HCT116 (cell line): ENCODE measurements at regions not wholly inside any gene's neighbourhood (a gene's known extent, or its start where the extent isn't known, plus 50 kb on each side); places are given as distances from the start of the nearest gene placed in this dataset.

Source experiments
- ATAC-seq: fragments of 200-7000 bp; cut with Tn5 transposase; 2 replicates; pipeline ENCODE4 v1.9.1; 2020; ENCODE audit warnings: mild to moderate bottlenecking, moderate library complexity
- BruUV-seq: library from RNA; stranded (reverse); fragments of 400-500 nt; replicated peaks from 2 replicates; lab custom pipeline; 2021; lab: Mats Ljungman, UMichigan
- CTCF ChIA-PET: fragments of 300-600 bp; sonication (Branson Sonifier 250); formaldehyde crosslinking; loops from one replicate; lab custom pipeline; 2021; ENCODE audit warnings: antibody characterized with exemption; lab: Charles Lee
- POLR2A ChIA-PET: fragments of 300-600, 350-600 bp; sonication (Branson Sonifier 250); formaldehyde crosslinking; loops from one replicate; lab custom pipeline; 2021; ENCODE audit warnings: antibody characterized with exemption; lab: Charles Lee
- RAD21 ChIA-PET, 2 experiments: fragments of 300-600 bp; sonication (Branson Sonifier 250); formaldehyde crosslinking; loops; one replicate each; lab custom pipeline; 2023; ENCODE audit warnings: low total read pairs in 2 of 2; ENCODE audit not compliant: uncharacterized antibody in 2 of 2, unreplicated experiment in 2 of 2, low non-redundant PET in 1 of 2; lab: Charles Lee
- DNase-seq: peaks from one replicate; pipeline ENCODE4 v3.0.0-alpha.2; 2010; ENCODE audit warnings: low read depth, low spot score
- H2AFZ ChIP-seq: fragments of 200-600 bp; shearing (Covaris generic), sonication (generic); 2 replicates; pipeline ENCODE4 v1.6.1; 2017; ENCODE audit warnings: low read depth, mixed run types, mixed read lengths, antibody characterized with exemption, low read length; ENCODE audit not compliant: poor library complexity, severe bottlenecking
- H3K27ac ChIP-seq: 2 replicates; pipeline ENCODE4 v1.5.1; 2012; ENCODE audit warnings: low read depth, low read length
- H3K27me3 ChIP-seq: fragments of 200-600 bp; sonication (generic); 2 replicates; pipeline ENCODE4 v1.6.1; 2016; ENCODE audit warnings: mixed run types, low read length, mixed read lengths; ENCODE audit not compliant: insufficient read depth
- H3K36me3 ChIP-seq, 2 experiments: fragments of 200-500 bp in 1 of 2; fragments of 200-600 bp in 1 of 2; sonication (Bioruptor generic) in 1 of 2; sonication (generic) in 1 of 2; 2 replicates each; pipeline versions ENCODE4 v1.5.1 to v1.6.1; 2014 to 2016; ENCODE audit warnings: low read length in 2 of 2, inconsistent platforms in 1 of 2, mixed read lengths in 1 of 2, mixed run types in 1 of 2; ENCODE audit not compliant: insufficient read depth in 2 of 2, control insufficient read depth in 1 of 2
- H3K4me1 ChIP-seq, 2 experiments: fragments of 200-600 bp in 1 of 2; sonication (generic) in 1 of 2; 2 replicates each; pipeline versions ENCODE4 v1.5.1 to v1.6.1; 2012 to 2017; ENCODE audit warnings: low read length in 2 of 2, inconsistent platforms in 1 of 2, mild to moderate bottlenecking in 1 of 2, mixed read lengths in 1 of 2, mixed run types in 1 of 2, moderate library complexity in 1 of 2; ENCODE audit not compliant: insufficient read depth in 2 of 2, control insufficient read depth in 1 of 2
- H3K4me2 ChIP-seq: fragments of 200-600 bp; sonication (generic); 2 replicates; pipeline ENCODE4 v1.6.1; 2017; ENCODE audit warnings: mixed run types, low read length, mixed read lengths
- H3K4me3 ChIP-seq, 2 experiments: fragments of 200-600 bp in 1 of 2; sonication (generic) in 1 of 2; replicated peaks in 1 of 2; 2 replicates each; pipeline ENCODE4 v1.5.1; 2011 to 2016; ENCODE audit warnings: low read length in 2 of 2, control low read depth in 1 of 2, low read depth in 1 of 2, mild to moderate bottlenecking in 1 of 2, mixed read lengths in 1 of 2, mixed run types in 1 of 2
- H3K79me2 ChIP-seq: fragments of 200-600 bp; sonication (generic); 2 replicates; pipeline ENCODE4 v1.6.1; 2017; ENCODE audit warnings: mild to moderate bottlenecking, mixed run types, low read length, moderate library complexity, mixed read lengths; ENCODE audit not compliant: insufficient read depth
- H3K9ac ChIP-seq: fragments of 200-600 bp; sonication (generic); 2 replicates; pipeline ENCODE4 v1.6.1; 2016; ENCODE audit warnings: low read length, mixed read lengths
- H3K9me2 ChIP-seq: fragments of 200-600 bp; sonication (generic), shearing (Covaris generic); 2 replicates; pipeline ENCODE4 v1.6.1; 2017; ENCODE audit warnings: mixed run types, mild to moderate bottlenecking, moderate library complexity; ENCODE audit not compliant: insufficient read depth
- H3K9me3 ChIP-seq, 2 experiments: fragments of 200-500 bp in 1 of 2; fragments of 200-600 bp in 1 of 2; sonication (Bioruptor generic) in 1 of 2; sonication (generic) in 1 of 2; 2 replicates each; pipeline ENCODE4 v1.6.1; 2014 to 2017; ENCODE audit warnings: low read length in 2 of 2, mixed read lengths in 2 of 2, inconsistent platforms in 1 of 2, low read depth in 1 of 2, mild to moderate bottlenecking in 1 of 2, mixed run types in 1 of 2, moderate library complexity in 1 of 2; ENCODE audit not compliant: control insufficient read depth in 1 of 2, insufficient read depth in 1 of 2
- H4K20me1 ChIP-seq: fragments of 200-600 bp; sonication (generic), shearing (Covaris generic); 2 replicates; pipeline ENCODE4 v1.6.1; 2017; ENCODE audit warnings: mixed run types, mild to moderate bottlenecking, moderate library complexity; ENCODE audit not compliant: insufficient read depth
- CBX3 ChIP-seq: IDR thresholded peaks from 2 replicates; pipeline ENCODE4 v1.6.1; 2012; ENCODE audit warnings: low read depth
- CEBPB ChIP-seq: IDR thresholded peaks from 2 replicates; pipeline ENCODE4 v1.6.1; 2012; ENCODE audit warnings: low read depth
- EGR1 ChIP-seq: IDR thresholded peaks from 2 replicates; pipeline ENCODE4 v1.6.1; 2012; ENCODE audit warnings: low read depth
- ELF1 ChIP-seq: IDR thresholded peaks from 2 replicates; pipeline ENCODE4 v1.6.1; 2012; ENCODE audit warnings: low read depth, borderline replicate concordance
- EZH2 ChIP-seq: fragments of 200-600 bp; sonication (generic); IDR thresholded peaks from 2 replicates; pipeline ENCODE4 v1.6.1; 2017; ENCODE audit warnings: antibody characterized with exemption, mixed run types
- EZH2phosphoT487 ChIP-seq: fragments of 200-600 bp; IDR thresholded peaks from 2 replicates; pipeline ENCODE4 v1.6.1; 2018; ENCODE audit warnings: antibody characterized with exemption, borderline replicate concordance
- POLR2A ChIP-seq: IDR thresholded peaks from 2 replicates; pipeline ENCODE4 v1.7.0; 2011; ENCODE audit warnings: borderline replicate concordance; ENCODE audit not compliant: insufficient read depth, insufficient read length; ENCODE audit errors: extremely low read depth
- POLR2AphosphoS5 ChIP-seq: IDR thresholded peaks from 2 replicates; pipeline ENCODE4 v1.6.1; 2011; ENCODE audit warnings: mild to moderate bottlenecking, low read depth, low read length, moderate library complexity
- RAD21 ChIP-seq: IDR thresholded peaks from 2 replicates; pipeline ENCODE4 v1.6.1; 2012; ENCODE audit warnings: low read depth, mild to moderate bottlenecking
- REST ChIP-seq: IDR thresholded peaks from 2 replicates; pipeline ENCODE4 v1.6.1; 2012; ENCODE audit warnings: low read depth
- SIN3A ChIP-seq: IDR thresholded peaks from 2 replicates; pipeline ENCODE4 v1.6.1; 2012; ENCODE audit warnings: low read depth
- SRF ChIP-seq: IDR thresholded peaks from 2 replicates; pipeline ENCODE4 v1.6.1; 2012; ENCODE audit warnings: low read depth
- TCF7L2 ChIP-seq: IDR thresholded peaks from 2 replicates; pipeline ENCODE4 v1.7.0; 2011; ENCODE audit warnings: borderline replicate concordance, inconsistent platforms; ENCODE audit not compliant: insufficient read depth, insufficient read length; ENCODE audit errors: extremely low read depth
- YY1 ChIP-seq: IDR thresholded peaks from 2 replicates; pipeline ENCODE4 v1.6.1; 2011; ENCODE audit warnings: low read length, low read depth, moderate library complexity, mild to moderate bottlenecking; ENCODE audit not compliant: insufficient replicate concordance; ENCODE audit errors: extremely low read depth
- ZFX ChIP-seq: fragments of 450-650 bp; IDR thresholded peaks from 2 replicates; pipeline ENCODE4 v1.6.1; 2017
- ZNF274 ChIP-seq: fragments of 200-500 bp; sonication (Bioruptor generic); IDR thresholded peaks from 2 replicates; pipeline ENCODE4 v1.6.1; 2014; ENCODE audit warnings: mild to moderate bottlenecking, low read depth, low read length, inconsistent platforms
- intact Hi-C: fragments of 100-400 bp; cut with micrococcal nuclease; formaldehyde crosslinking; loops from 2 replicates; pipeline ENCODE4 v1.10.0; 2022
- TF ChIP-seq, protein P1 (sequence below): IDR thresholded peaks from 2 replicates; pipeline ENCODE4 v1.6.1; 2012
- TF ChIP-seq, protein P2 (sequence below): IDR thresholded peaks from 2 replicates; pipeline ENCODE4 v1.6.1; 2011; ENCODE audit warnings: mild to moderate bottlenecking, low read length, moderate library complexity; ENCODE audit not compliant: insufficient replicate concordance; ENCODE audit errors: extremely low read depth
- TF ChIP-seq, protein P3 (sequence below): IDR thresholded peaks from 2 replicates; pipeline ENCODE4 v1.6.1; 2012
- TF ChIP-seq, protein P4 (sequence below), 3 experiments: fragments of 200-600 bp in 1 of 3; sonication (generic) in 1 of 3; IDR thresholded peaks in 2 of 3; conservative IDR thresholded peaks in 1 of 3; 2 replicates each; pipeline ENCODE4 v1.5.1; 2012 to 2017; ENCODE audit warnings: low read depth in 2 of 3, low read length in 2 of 3, antibody characterized with exemption in 1 of 3, borderline replicate concordance in 1 of 3, control low read depth in 1 of 3, mild to moderate bottlenecking in 1 of 3, mixed read lengths in 1 of 3, mixed run types in 1 of 3, moderate library complexity in 1 of 3; ENCODE audit not compliant: insufficient read depth in 1 of 3

DNA sequence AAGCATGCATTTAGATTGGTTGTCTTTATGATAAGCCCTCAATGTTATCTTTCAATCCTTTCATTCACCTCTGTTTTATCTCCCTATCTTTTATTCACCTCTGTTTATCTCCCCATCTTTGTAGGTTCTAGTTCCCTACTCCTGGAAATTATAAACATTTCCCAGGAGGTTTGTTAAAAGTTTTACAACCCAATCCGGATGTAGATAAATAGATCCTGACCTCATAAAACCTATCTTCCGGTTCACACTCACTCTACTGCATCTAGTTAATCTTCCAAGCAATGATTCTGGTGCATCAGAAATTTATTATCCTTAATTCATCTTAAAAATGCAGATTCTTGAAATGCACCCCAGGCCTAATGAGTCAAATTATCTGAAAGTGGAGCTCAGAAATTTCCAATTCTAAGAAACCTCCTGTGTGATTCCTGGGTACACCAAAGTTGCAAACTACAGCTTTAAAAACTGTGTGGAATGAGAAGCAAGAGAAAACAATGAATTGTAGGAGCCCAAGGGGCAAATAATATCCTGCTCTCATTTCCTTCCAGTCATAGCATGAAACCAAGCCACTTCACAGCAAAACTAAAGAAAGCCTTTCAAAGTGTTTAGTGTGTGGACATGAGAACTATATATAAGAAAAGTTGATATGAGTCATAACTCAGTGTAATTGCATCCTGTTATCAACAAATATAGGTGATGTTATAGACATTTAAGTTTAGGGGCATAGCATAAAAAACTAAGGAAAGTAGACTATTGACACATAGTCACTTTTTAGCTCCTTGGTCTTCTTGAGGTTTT, 51.1 kb upstream of the UGT8 start:
- Histone ChIP-seq H3K4me1 (no peaks in the 10 kb centered on the region), H3K79me2 (no peaks in the 10 kb centered on the region), H3K4me2 (no peak overlapping the region), H3K27me3 (no peaks in the 10 kb centered on the region), H3K4me3 (no peak overlapping the region), H3K9ac (no peak overlapping the region), H3K9me2 (no peaks in the 10 kb centered on the region), H2AFZ (no peak overlapping the region), H3K9me3 (no peaks in the 10 kb centered on the region), H3K27ac (no peak overlapping the region), H4K20me1 (no peaks in the 10 kb centered on the region), H3K36me3 (no peaks in the 10 kb centered on the region)
- ATAC-seq, result no peak
- intact Hi-C loops, result no loop called here
- no TSS peak for BruUV-seq
- CTCF ChIA-PET, result no interaction called here
- DNase-seq, result no peak
- POLR2A ChIA-PET, result no interaction called here
- RAD21 ChIA-PET, result no interaction called here
- TF ChIP-seq POLR2AphosphoS5 (no peak), EZH2 (no peak), CBX3 (no peak), TCF7L2 (no peak), EGR1 (no peak), SRF (no peak), SIN3A (no peak), REST (no peak), RAD21 (no peak), CEBPB (no peak), ZNF274 (no peak), ELF1 (no peak), POLR2A (no peak), YY1 (no peak), ZFX (no peak), EZH2phosphoT487 (no peak)
- TF ChIP-seq, protein P1, sequence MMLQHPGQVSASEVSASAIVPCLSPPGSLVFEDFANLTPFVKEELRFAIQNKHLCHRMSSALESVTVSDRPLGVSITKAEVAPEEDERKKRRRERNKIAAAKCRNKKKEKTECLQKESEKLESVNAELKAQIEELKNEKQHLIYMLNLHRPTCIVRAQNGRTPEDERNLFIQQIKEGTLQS, result no peak
- TF ChIP-seq, protein P2, sequence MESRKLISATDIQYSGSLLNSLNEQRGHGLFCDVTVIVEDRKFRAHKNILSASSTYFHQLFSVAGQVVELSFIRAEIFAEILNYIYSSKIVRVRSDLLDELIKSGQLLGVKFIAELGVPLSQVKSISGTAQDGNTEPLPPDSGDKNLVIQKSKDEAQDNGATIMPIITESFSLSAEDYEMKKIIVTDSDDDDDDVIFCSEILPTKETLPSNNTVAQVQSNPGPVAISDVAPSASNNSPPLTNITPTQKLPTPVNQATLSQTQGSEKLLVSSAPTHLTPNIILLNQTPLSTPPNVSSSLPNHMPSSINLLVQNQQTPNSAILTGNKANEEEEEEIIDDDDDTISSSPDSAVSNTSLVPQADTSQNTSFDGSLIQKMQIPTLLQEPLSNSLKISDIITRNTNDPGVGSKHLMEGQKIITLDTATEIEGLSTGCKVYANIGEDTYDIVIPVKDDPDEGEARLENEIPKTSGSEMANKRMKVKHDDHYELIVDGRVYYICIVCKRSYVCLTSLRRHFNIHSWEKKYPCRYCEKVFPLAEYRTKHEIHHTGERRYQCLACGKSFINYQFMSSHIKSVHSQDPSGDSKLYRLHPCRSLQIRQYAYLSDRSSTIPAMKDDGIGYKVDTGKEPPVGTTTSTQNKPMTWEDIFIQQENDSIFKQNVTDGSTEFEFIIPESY, result no peak
- TF ChIP-seq, protein P3, sequence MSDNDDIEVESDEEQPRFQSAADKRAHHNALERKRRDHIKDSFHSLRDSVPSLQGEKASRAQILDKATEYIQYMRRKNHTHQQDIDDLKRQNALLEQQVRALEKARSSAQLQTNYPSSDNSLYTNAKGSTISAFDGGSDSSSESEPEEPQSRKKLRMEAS, result no peak
- TF ChIP-seq, protein P4, sequence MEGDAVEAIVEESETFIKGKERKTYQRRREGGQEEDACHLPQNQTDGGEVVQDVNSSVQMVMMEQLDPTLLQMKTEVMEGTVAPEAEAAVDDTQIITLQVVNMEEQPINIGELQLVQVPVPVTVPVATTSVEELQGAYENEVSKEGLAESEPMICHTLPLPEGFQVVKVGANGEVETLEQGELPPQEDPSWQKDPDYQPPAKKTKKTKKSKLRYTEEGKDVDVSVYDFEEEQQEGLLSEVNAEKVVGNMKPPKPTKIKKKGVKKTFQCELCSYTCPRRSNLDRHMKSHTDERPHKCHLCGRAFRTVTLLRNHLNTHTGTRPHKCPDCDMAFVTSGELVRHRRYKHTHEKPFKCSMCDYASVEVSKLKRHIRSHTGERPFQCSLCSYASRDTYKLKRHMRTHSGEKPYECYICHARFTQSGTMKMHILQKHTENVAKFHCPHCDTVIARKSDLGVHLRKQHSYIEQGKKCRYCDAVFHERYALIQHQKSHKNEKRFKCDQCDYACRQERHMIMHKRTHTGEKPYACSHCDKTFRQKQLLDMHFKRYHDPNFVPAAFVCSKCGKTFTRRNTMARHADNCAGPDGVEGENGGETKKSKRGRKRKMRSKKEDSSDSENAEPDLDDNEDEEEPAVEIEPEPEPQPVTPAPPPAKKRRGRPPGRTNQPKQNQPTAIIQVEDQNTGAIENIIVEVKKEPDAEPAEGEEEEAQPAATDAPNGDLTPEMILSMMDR (IDR thresholded peaks at IDR 0.05 in 2 of 3, conservative IDR thresholded peaks at IDR 0.05 in 1 of 3; ENCODE audit: borderline replicate concordance in 1 of 3, insufficient read depth in 1 of 3, low read depth in 2 of 3, low read length in 2 of 3), result no peak
